VCaP (cell line): ENCODE measurements at regions not wholly inside any gene's neighbourhood (a gene's known extent, or its start where the extent isn't known, plus 50 kb on each side); places are given as distances from the start of the nearest gene placed in this dataset.

ENCODE experiments used
- H3K27ac ChIP-seq: fragments of 450-650 bp; 2 replicates; pipeline ENCODE4 v1.5.1; 2017
- CTCF ChIP-seq: fragments of 450-650 bp; conservative IDR thresholded peaks from 2 replicates; pipeline ENCODE4 v1.5.1; 2017; ENCODE audit warnings: mild to moderate bottlenecking, moderate library complexity

DNA sequence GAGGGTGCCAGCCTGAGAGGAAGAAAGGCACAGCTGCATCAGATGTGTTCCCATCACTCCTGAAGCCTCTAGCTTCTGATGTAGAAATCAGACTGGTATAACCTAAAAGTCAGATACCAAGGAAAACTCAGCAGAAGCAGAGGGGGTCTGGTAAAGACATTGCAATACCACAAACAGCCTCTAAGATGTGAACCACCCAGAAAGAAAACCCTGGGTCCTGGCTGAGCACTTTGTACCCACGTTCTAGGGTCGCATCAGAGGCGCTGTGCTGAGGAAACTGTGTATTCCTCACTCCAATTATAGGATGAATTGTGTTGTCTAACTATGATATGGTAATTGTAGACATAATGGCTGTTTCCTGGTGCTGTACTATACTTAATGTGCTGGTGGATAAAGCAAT is 275.6 kb downstream of the IRX2 start:
- no peak overlapping the region for H3K27ac ChIP-seq
- no peak for TF ChIP-seq CTCF

- TF ChIP-seq CTCF: no peak
- H3K27ac ChIP-seq: no peak overlapping the region
Measured at GRCh38 chr5:2472670-2473069, 278.8 kb downstream of the IRX2 start.

GRCh38 chr5:2471152-2471879 is 280.2 kb downstream of the IRX2 start:
- TF ChIP-seq CTCF: no peak
- no peak overlapping the region for H3K27ac ChIP-seq

DNA sequence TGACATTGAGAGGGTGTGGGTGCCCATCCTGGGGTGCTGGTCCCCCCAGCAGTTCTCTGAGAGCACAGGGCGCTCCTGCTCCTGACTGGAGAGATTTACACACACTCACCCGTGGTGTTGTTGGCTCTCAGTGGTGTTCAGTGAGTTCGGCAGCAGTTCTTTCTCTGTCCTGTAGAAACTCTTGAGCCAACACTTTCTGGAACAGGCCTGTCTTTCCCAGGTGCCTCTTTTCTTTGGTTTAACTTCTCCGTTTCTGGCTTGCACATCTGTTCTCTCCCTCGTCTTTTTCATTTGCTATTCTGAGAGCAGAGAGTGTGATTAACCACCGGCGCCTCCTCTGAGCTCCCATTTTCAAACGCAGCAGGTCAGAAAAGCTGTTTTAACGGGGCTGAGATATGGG is 284.5 kb downstream of the IRX2 start:
- no peak for TF ChIP-seq CTCF
- no peak overlapping the region for H3K27ac ChIP-seq

DNA sequence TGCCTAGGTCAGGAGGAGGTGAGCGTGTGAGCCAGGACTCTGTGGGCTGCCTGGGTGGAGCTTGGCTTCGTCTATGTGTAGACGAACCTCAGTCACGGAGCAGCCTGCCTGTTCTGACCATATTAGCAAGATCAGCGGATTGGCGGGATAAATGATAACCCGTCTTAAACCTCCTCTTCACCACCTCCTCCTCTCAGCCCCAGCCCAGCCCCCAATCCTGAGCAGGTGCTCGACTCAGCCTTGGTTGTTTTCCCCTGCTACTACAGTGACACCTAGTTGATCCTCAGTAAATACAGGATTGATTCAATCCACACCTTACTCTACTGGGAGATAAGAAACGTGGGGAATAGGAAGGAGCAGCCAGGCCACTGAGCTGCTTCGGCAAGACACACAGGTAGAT is 286.1 kb downstream of the IRX2 start:
- no peak overlapping the region for H3K27ac ChIP-seq
- no peak for TF ChIP-seq CTCF

- no peak overlapping the region for H3K27ac ChIP-seq
- TF ChIP-seq CTCF: no peak
Measured at GRCh38 chr5:2464141-2464540, 287.3 kb downstream of the IRX2 start.

DNA sequence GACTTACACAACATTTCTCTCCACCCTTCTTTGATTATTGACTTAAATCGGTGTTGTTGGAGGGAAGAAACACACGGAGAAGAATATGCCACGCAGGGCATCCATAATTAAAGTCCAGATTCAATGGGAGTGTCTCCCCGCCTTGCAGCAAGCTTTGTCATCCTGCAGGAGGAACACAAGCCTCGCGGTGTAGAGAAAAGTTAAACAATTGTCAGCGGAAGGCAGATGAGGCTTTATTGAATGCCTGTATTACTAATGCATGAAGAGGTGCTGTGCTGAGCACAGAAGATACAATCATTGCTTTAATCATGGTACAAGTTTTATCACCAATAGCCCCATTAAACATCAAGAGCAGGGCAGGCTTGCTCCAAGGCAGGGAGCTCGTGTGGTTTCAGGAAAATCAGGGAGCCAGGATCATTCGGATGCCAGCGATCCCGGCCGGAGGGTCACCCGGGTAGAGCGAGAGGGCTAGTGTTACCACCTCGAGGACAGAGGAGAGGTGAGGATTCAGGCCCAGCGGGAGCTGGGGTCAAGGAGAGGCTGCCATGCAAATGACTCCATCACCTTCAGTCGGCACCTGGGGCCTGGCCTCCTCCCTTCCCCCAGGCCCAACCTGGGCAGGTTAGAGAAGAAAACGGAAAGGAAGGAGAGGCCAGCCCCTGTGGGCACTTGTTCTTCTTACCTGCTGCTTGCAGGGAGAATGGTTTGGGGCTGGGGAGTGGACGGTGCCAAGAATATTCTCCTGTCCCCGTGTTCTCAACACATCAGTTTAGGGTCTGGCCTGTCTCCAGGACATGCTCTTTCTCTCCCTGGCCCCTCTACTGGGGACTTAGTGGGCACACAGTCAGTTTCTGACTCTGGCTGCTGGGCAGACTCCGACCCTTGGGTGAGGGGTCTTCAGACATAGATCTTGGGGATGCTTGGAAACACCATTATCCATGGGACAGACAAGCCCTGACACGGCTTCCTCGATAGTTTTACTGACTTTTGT is 289.5 kb downstream of the IRX2 start:
- TF ChIP-seq CTCF: no peak
- H3K27ac ChIP-seq: no peak overlapping the region
